ENCODE measurements at regions not wholly inside any gene's neighbourhood (a gene's known extent, or its start where the extent isn't known, plus 50 kb on each side); places are given as distances from the start of the nearest gene placed in this dataset.

GRCh38 chr18:51890762-51891161 lies 449.2 kb upstream of the DCC start (continued):
- no peak for TF ChIP-seq HOXD1 (CRISPR knock-in tag; IDR thresholded peaks at IDR 0.05)
- no peak for TF ChIP-seq NFAT5 (CRISPR knock-in tag; IDR thresholded peaks at IDR 0.05)
- TF ChIP-seq SYNCRIP (IDR thresholded peaks at IDR 0.05; ENCODE audit: insufficient read depth, low read depth, low read length) = no peak

DNA sequence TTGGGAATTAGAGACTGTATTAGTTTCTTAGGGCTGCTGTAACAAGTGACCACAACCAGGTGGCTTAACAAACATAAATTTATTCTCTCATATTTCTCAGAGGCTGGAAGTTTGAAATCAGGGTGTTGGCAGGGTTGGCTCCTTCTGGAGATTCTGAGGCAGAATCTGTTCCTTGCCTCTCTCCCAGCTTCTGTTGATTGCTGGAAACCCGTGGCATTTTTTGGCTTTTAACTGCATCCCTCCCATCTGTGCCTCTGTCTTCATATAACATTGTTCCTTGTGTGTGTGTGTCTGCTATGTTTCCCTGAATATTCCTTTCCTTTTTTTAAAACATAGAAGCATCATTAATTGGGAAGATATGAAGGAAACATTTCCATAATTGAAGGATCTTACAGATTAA lies 448.1 kb upstream of the DCC start:
- Histone ChIP-seq H3K4me2 (ENCODE audit: low read depth, low read length) (no peak overlapping the region), H3K27me3 (ENCODE audit: control insufficient read depth in 1 of 2, insufficient read depth in 2 of 2, low read length in 2 of 2) (no peaks in the 10 kb centered on the region), H3K27ac (ENCODE audit: extremely low read length, insufficient read depth, low read length) (no peak overlapping the region), H3K36me3 (replicated peaks in 1 of 2; ENCODE audit: control insufficient read depth in 1 of 2, insufficient read depth in 2 of 2, low read length in 2 of 2) (no peaks in the 10 kb centered on the region), H3K79me2 (ENCODE audit: insufficient read depth, low read length) (no peaks in the 10 kb centered on the region), H3K4me3 (replicated peaks in 1 of 3; ENCODE audit: insufficient read depth in 1 of 3, low read depth in 2 of 3, low read length in 3 of 3) (no peak overlapping the region), H3K9ac (ENCODE audit: insufficient read depth, low read depth, low read length) (no peak overlapping the region), H3K9me3 (ENCODE audit: low read length) (peaks cover 68% of the 10 kb centered on the region), H3K4me1 (ENCODE audit: insufficient read depth, low read length) (no peaks in the 10 kb centered on the region), H4K20me1 (ENCODE audit: insufficient read depth, low read length) (no peaks in the 10 kb centered on the region), H2AFZ (ENCODE audit: low read length) (no peak overlapping the region)
- in situ Hi-C loops (cut with HindIII; ENCODE audit: extremely low pct_ligation_motif_present, low pct_unique_long_range_greater_than_20kb) = loop anchor here (25.0 kb wide), 1 partner anchor 105 kb away; no protein-coding TSS in a partner anchor
- DNase-seq (ENCODE audit: low spot score) = no peak
- BruUV-seq (replicated peaks) = no TSS peak
- WGBS (ENCODE audit: low lambda C conversion rate) = 6% methylated on average over 1 of the region's 1 CpG
- POLR2A ChIA-PET = no interaction called here
- intact Hi-C loops (cut with micrococcal nuclease; ENCODE audit: unreplicated experiment) = no loop called here
- TF ChIP-seq YEATS2 (CRISPR knock-in tag; IDR thresholded peaks at IDR 0.05; ENCODE audit: borderline replicate concordance) (no peak), ZNF235 (CRISPR knock-in tag; IDR thresholded peaks at IDR 0.05; ENCODE audit: borderline replicate concordance) (no peak), ZNF788 (CRISPR knock-in tag; IDR thresholded peaks at IDR 0.05; ENCODE audit: borderline replicate concordance) (no peak), ZNF224 (CRISPR knock-in tag; IDR thresholded peaks at IDR 0.05) (no peak), ZNF362 (CRISPR knock-in tag; IDR thresholded peaks at IDR 0.05; ENCODE audit: borderline replicate concordance) (no peak), THYN1 (CRISPR knock-in tag; IDR thresholded peaks at IDR 0.05; ENCODE audit: borderline replicate concordance, low read depth) (no peak), AFF4 (CRISPR knock-in tag; IDR thresholded peaks at IDR 0.05) (no peak), NR2F6 (IDR thresholded peaks at IDR 0.05) (no peak), NR2F6 (CRISPR knock-in tag; IDR thresholded peaks at IDR 0.05) (no peak)
- no peak for ATAC-seq
- FAIRE-seq = no peak
- CTCF ChIA-PET (ENCODE audit: low intra/inter-chr PET ratio, low total read pairs) = no interaction called here

All from HepG2 (cell line).